PC-9 (cell line): ENCODE measurements at regions not wholly inside any gene's neighbourhood (a gene's known extent, or its start where the extent isn't known, plus 50 kb on each side); places are given as distances from the start of the nearest gene placed in this dataset.

Source experiments
- EZH2 ChIP-seq: fragments of 200-600 bp; sonication (generic); IDR thresholded peaks from 2 replicates; pipeline ENCODE4 v1.8.0; 2017; ENCODE audit warnings: antibody characterized with exemption, low read depth
- TF ChIP-seq, protein P1 (sequence below): fragments of 200-600 bp; sonication (generic); conservative IDR thresholded peaks from 2 replicates; pipeline ENCODE4 v1.6.1; 2017; ENCODE audit warnings: mixed run types, antibody characterized with exemption, mild to moderate bottlenecking, moderate library complexity

DNA sequence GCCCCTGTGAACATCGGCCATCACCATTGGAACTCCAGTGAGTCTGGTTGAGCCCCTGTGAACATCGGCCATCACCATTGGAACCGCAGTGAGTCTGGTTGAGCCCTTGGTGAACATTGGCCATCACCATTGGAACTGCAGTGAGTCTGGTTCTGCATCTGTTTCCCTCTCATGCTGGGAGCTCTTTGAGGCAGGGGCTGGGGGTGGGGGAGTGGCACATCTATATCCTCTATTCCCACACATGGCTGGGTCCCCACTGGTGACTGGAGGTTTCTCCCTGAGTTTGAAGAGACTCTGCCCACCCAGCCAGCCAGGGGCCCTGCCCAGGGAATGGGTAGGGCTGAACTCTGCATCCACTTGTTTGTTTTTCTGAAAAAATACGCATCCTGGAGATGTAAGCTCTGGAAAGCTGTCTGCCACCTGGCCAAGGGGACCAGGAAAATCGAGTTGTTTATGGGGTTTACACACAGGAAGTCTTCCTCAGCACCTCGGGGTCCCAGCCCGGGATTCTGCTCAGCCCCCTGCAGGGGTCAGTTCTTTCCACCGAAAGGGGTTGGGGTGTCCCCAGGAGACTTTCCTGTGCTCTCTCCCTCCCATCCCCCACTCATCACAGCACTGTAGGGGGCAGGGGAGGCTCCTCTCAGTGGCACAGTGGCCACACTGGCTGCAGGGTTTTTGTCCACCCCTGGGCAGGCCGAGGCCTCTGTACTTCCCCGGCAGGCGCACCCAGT, 170.5 kb upstream of the GSC start:
- TF ChIP-seq, protein P1, sequence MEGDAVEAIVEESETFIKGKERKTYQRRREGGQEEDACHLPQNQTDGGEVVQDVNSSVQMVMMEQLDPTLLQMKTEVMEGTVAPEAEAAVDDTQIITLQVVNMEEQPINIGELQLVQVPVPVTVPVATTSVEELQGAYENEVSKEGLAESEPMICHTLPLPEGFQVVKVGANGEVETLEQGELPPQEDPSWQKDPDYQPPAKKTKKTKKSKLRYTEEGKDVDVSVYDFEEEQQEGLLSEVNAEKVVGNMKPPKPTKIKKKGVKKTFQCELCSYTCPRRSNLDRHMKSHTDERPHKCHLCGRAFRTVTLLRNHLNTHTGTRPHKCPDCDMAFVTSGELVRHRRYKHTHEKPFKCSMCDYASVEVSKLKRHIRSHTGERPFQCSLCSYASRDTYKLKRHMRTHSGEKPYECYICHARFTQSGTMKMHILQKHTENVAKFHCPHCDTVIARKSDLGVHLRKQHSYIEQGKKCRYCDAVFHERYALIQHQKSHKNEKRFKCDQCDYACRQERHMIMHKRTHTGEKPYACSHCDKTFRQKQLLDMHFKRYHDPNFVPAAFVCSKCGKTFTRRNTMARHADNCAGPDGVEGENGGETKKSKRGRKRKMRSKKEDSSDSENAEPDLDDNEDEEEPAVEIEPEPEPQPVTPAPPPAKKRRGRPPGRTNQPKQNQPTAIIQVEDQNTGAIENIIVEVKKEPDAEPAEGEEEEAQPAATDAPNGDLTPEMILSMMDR = no peak
- no peak for TF ChIP-seq EZH2
